GM23248 (cell line): ENCODE measurements at regions not wholly inside any gene's neighbourhood (a gene's known extent, or its start where the extent isn't known, plus 50 kb on each side); places are given as distances from the start of the nearest gene placed in this dataset.

Experiments used
- DNase-seq: peaks from one replicate; pipeline ENCODE4 v3.0.0-alpha.2; 2015
- H2AFZ ChIP-seq: fragments of 200-600 bp; sonication (generic); 2 replicates; pipeline ENCODE4 v1.6.1; 2016; ENCODE audit warnings: antibody characterized with exemption
- H3F3A ChIP-seq: fragments of 200-600 bp; sonication (generic); 2 replicates; pipeline ENCODE4 v1.6.1; 2016; ENCODE audit warnings: mild to moderate bottlenecking, antibody characterized with exemption, mixed run types; ENCODE audit not compliant: insufficient read depth
- H3K27ac ChIP-seq: fragments of 200-600 bp; sonication (generic); 2 replicates; pipeline ENCODE4 v1.5.1; 2016; ENCODE audit warnings: mild to moderate bottlenecking
- H3K27me3 ChIP-seq: fragments of 200-600 bp; sonication (generic); replicated peaks from 2 replicates; pipeline ENCODE4 v1.6.1; 2016; ENCODE audit warnings: mild to moderate bottlenecking; ENCODE audit not compliant: insufficient read depth
- H3K36me3 ChIP-seq: fragments of 200-600 bp; sonication (generic); 2 replicates; pipeline ENCODE4 v1.6.1; 2016; ENCODE audit warnings: low read depth, mild to moderate bottlenecking
- H3K4me1 ChIP-seq: fragments of 200-600 bp; sonication (generic); 2 replicates; pipeline ENCODE4 v1.6.1; 2016; ENCODE audit warnings: mild to moderate bottlenecking; ENCODE audit not compliant: insufficient read depth
- H3K4me2 ChIP-seq: fragments of 200-600 bp; sonication (generic); one replicate; pipeline ENCODE4 v1.6.1; 2016; ENCODE audit warnings: mild to moderate bottlenecking; ENCODE audit not compliant: unreplicated experiment
- H3K4me3 ChIP-seq: fragments of 200-600 bp; sonication (generic); 2 replicates; pipeline ENCODE4 v1.5.1; 2016; ENCODE audit warnings: mild to moderate bottlenecking
- H3K79me2 ChIP-seq: fragments of 200-600 bp; sonication (generic); 2 replicates; pipeline ENCODE4 v1.6.1; 2016; ENCODE audit warnings: mild to moderate bottlenecking; ENCODE audit not compliant: insufficient read depth
- H3K9ac ChIP-seq: fragments of 200-600 bp; sonication (generic); 2 replicates; pipeline ENCODE4 v1.6.1; 2016; ENCODE audit warnings: mild to moderate bottlenecking
- H3K9me2 ChIP-seq: fragments of 200-600 bp; sonication (generic); 2 replicates; pipeline ENCODE4 v1.6.1; 2016; ENCODE audit warnings: mixed run types, mild to moderate bottlenecking, moderate library complexity; ENCODE audit not compliant: insufficient read depth
- H3K9me3 ChIP-seq: fragments of 200-600 bp; sonication (generic); one replicate; pipeline ENCODE4 v1.6.1; 2017; ENCODE audit warnings: low read depth
- H4K20me1 ChIP-seq: fragments of 200-600 bp; sonication (generic); 2 replicates; pipeline ENCODE4 v1.6.0; 2016; ENCODE audit not compliant: insufficient read depth
- EZH2 ChIP-seq: fragments of 200-600 bp; sonication (generic); IDR thresholded peaks from 2 replicates; pipeline ENCODE4 v1.6.1; 2018; ENCODE audit warnings: antibody characterized with exemption, mild to moderate bottlenecking; ENCODE audit not compliant: insufficient read depth, poor library complexity, severe bottlenecking
- EZH2phosphoT487 ChIP-seq: fragments of 200-600 bp; sonication (generic); IDR thresholded peaks from 2 replicates; pipeline ENCODE4 v1.6.1; 2018; ENCODE audit warnings: antibody characterized with exemption, moderate library complexity, mild to moderate bottlenecking, low read depth; ENCODE audit not compliant: insufficient read depth
- WGBS, 2 experiments: methylation state at CpG; one replicate each; pipeline ENCODE4 v1.1.6; 2015 to 2017; ENCODE audit warnings: low lambda C conversion rate in 2 of 2, low coverage in 1 of 2; ENCODE audit errors: missing lambda C conversion rate in 2 of 2; 5-methylcytosine and 5-hydroxymethylcytosine counted together
- in situ Hi-C: fragments of 300-500 bp; cut with MboI; formaldehyde crosslinking; loops from 2 replicates; pipeline ENCODE4 v1.15.0; 2020

DNA sequence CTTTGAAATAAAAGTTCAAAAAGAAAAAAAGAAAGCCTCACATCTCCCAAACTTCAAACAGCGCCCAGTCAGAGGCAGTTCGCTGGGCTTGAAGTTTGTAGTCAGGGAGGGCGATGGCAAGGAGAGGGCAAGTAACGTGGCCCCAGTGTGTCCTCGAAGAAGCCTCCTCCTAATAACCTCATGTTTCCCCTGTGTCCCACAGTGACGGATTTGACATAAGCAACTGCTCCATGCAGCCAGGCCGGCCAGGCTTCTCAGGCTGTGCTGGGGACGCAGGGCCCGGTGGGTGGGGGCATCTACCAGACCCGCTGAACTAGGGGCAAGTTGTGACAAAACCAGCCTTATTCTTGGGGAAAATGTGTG, 172.2 kb downstream of the ERCC6L2 start:
- in situ Hi-C loops: no loop called here

DNA sequence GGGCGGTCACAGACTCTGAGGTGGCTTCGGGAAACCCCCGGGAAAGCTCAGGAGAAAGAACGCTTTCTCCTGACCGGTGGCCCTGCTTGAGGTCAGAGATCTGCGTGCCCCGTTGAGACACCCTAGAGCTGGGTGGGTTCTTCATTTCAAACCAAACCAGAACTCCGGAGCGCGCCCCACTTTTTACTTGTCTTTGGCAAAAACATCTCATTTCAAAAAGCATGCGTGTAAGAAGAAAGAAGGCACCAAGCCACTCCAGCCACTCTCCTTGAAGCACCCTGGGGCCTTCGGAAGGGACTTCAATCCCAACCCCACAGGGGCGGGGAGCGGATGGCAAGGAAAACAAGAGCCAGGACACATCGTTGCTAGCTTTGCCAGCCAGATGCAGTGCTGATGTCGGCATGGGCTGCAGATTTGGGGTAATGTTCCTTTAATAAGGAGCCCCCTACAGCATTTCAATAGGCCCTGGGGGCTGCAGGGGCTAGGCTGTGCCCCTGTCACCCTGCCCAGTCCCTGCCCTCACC, 171.7 kb downstream of the ERCC6L2 start:
- in situ Hi-C loops: no loop called here
- no peaks in the 10 kb centered on the region for H3K9me2 ChIP-seq
- WGBS, 2 experiments: 80% methylated on average over 15 to 16 of the region's 16 CpGs

More for the DNA sequence above, 172.2 kb downstream of the ERCC6L2 start:
- no peaks in the 10 kb centered on the region for H4K20me1 ChIP-seq
- H3K79me2 ChIP-seq: no peaks in the 10 kb centered on the region
- DNase-seq: no peak
- WGBS, 2 experiments: 64 to 72% methylated on average over 10 of the region's 10 CpGs
- H2AFZ ChIP-seq: no peak overlapping the region
- H3K9me3 ChIP-seq: no peaks in the 10 kb centered on the region
- H3K9ac ChIP-seq: no peak overlapping the region
- no peaks in the 10 kb centered on the region for H3K4me1 ChIP-seq
- no peaks in the 10 kb centered on the region for H3F3A ChIP-seq
- no peak overlapping the region for H3K4me2 ChIP-seq
- H3K36me3 ChIP-seq: no peaks in the 10 kb centered on the region
- no peak overlapping the region for H3K27ac ChIP-seq
- H3K9me2 ChIP-seq: no peaks in the 10 kb centered on the region
- H3K4me3 ChIP-seq: no peak overlapping the region
- H3K27me3 ChIP-seq: peaks cover 4% of the 10 kb centered on the region; the same call in 1 of the 2 replicates
- no peak for TF ChIP-seq EZH2
- TF ChIP-seq EZH2phosphoT487: no peak

DNA sequence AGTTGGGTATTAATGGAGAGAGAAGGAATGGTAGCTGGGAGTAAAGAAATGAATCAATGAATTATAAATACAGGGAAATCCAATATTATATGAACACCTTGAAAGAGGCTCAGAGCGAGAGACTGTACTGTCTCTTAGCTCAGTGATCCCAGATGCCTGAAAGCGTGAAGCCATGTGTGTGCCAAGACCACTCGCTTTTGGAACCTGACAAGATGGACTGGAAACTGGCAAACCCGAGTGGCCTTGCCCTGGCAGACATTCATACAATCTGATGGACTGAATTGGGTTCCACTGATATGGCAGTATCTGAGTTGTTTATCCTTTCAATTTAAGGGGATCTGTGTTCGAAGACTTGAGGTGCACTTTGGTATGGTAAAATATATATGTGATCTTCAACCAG, 170.3 kb downstream of the ERCC6L2 start:
- no peaks in the 10 kb centered on the region for H3K9me3 ChIP-seq
- in situ Hi-C loops: no loop called here
- no peak overlapping the region for H3K4me2 ChIP-seq
- H3K27me3 ChIP-seq: peaks cover 4% of the 10 kb centered on the region; the same call in 1 of the 2 replicates
- WGBS, 2 experiments: 62 to 68% methylated on average over 5 of the region's 5 CpGs
- no peak overlapping the region for H3K27ac ChIP-seq
- no peaks in the 10 kb centered on the region for H3K79me2 ChIP-seq
- no peak overlapping the region for H3K4me3 ChIP-seq
- no peaks in the 10 kb centered on the region for H3K4me1 ChIP-seq
- no peak overlapping the region for H2AFZ ChIP-seq
- H3F3A ChIP-seq: no peaks in the 10 kb centered on the region
- no peaks in the 10 kb centered on the region for H4K20me1 ChIP-seq
- no peak for DNase-seq
- TF ChIP-seq EZH2phosphoT487 (no peak), EZH2 (no peak)
- H3K36me3 ChIP-seq: no peaks in the 10 kb centered on the region
- no peaks in the 10 kb centered on the region for H3K9me2 ChIP-seq
- no peak overlapping the region for H3K9ac ChIP-seq

More for the DNA sequence above, 171.7 kb downstream of the ERCC6L2 start:
- H3K36me3 ChIP-seq: no peaks in the 10 kb centered on the region
- DNase-seq: no peak
- no peak overlapping the region for H2AFZ ChIP-seq
- TF ChIP-seq EZH2 (no peak), EZH2phosphoT487 (no peak)
- no peaks in the 10 kb centered on the region for H3K79me2 ChIP-seq
- H3K4me1 ChIP-seq: no peaks in the 10 kb centered on the region
- no peak overlapping the region for H3K9ac ChIP-seq
- H3K4me2 ChIP-seq: no peak overlapping the region
- no peaks in the 10 kb centered on the region for H4K20me1 ChIP-seq
- H3K27me3 ChIP-seq: peaks cover 4% of the 10 kb centered on the region; the same call in 1 of the 2 replicates
- H3K27ac ChIP-seq: no peak overlapping the region
- H3F3A ChIP-seq: no peaks in the 10 kb centered on the region
- no peak overlapping the region for H3K4me3 ChIP-seq
- no peaks in the 10 kb centered on the region for H3K9me3 ChIP-seq

DNA sequence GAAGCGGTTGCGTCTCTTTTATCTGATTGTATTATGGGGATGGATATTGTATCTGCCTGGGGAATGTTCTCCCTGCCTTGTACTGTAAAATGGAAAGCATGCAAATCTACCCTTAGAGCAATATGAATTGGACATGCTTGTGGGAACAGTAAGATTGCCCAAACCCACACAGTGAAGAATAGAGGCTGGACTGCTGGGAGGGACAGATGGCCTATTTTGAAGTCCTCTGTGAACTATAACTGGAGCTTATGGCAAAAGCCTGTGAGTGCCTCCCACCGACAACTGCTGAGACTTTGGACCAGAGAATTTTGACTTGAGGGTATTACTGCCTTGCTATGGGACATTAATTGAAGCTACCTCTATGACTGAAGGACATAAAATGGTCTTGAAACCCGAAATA, 168.9 kb downstream of the ERCC6L2 start:
- peaks cover 4% of the 10 kb centered on the region; the same call in 1 of the 2 replicates for H3K27me3 ChIP-seq
- H3K79me2 ChIP-seq: no peaks in the 10 kb centered on the region
- no peak overlapping the region for H3K4me2 ChIP-seq
- WGBS, 2 experiments: 78 to 86% methylated on average over 4 of the region's 4 CpGs
- TF ChIP-seq EZH2 (no peak), EZH2phosphoT487 (no peak)
- no peak for DNase-seq
- no peaks in the 10 kb centered on the region for H3K9me3 ChIP-seq
- H3K27ac ChIP-seq: no peak overlapping the region
- H2AFZ ChIP-seq: no peak overlapping the region
- in situ Hi-C loops: no loop called here
- H3K4me1 ChIP-seq: no peaks in the 10 kb centered on the region
- H3K4me3 ChIP-seq: no peak overlapping the region
- no peak overlapping the region for H3K9ac ChIP-seq
- no peaks in the 10 kb centered on the region for H3K36me3 ChIP-seq
- H4K20me1 ChIP-seq: no peaks in the 10 kb centered on the region
- no peaks in the 10 kb centered on the region for H3F3A ChIP-seq
- H3K9me2 ChIP-seq: no peaks in the 10 kb centered on the region
